CD4-positive, alpha-beta T cell treated with Interleukin-12 subunit alpha and Interleukin-12 subunit beta, for 1 hour (primary cell): ENCODE measurements at regions not wholly inside any gene's neighbourhood (a gene's known extent, or its start where the extent isn't known, plus 50 kb on each side); places are given as distances from the start of the nearest gene placed in this dataset.

Experiments used
- DNase-seq: peaks from one replicate; pipeline ENCODE4 v3.0.0-alpha.2; 2020

GRCh38 chr4:52288212-52288855 is 237.2 kb downstream of the SPATA18 start:
- DNase-seq = no peak

- DNase-seq = no peak
These were observed 239.4 kb downstream of the SPATA18 start for GRCh38 chr4:52290466-52290865.

- DNase-seq = no peak
These were observed 241.1 kb downstream of the SPATA18 start for GRCh38 chr4:52292245-52292644.

GRCh38 chr4:52296341-52296740 is 245.2 kb downstream of the SPATA18 start:
- no peak for DNase-seq

GRCh38 chr4:52298444-52298843 is 247.3 kb downstream of the SPATA18 start:
- DNase-seq = no peak

GRCh38 chr4:52299120-52299519 is 248.0 kb downstream of the SPATA18 start:
- no peak for DNase-seq

- DNase-seq = no peak
These were observed 260.5 kb downstream of the SPATA18 start for GRCh38 chr4:52311464-52312125.

- no peak for DNase-seq
These were observed 261.6 kb downstream of the SPATA18 start for GRCh38 chr4:52312722-52313121.

GRCh38 chr4:52317361-52317879 is 266.3 kb downstream of the SPATA18 start:
- DNase-seq = no peak

- DNase-seq = no peak
These were observed 266.9 kb downstream of the SPATA18 start for GRCh38 chr4:52317981-52318380.

- no peak for DNase-seq
These were observed 278.8 kb downstream of the SPATA18 start for GRCh38 chr4:52329894-52330293.

GRCh38 chr4:52343595-52343994 is 292.5 kb downstream of the SPATA18 start:
- DNase-seq = no peak

GRCh38 chr4:52350926-52351325 is 299.8 kb downstream of the SPATA18 start:
- no peak for DNase-seq

GRCh38 chr4:52358366-52358765 is 300.7 kb downstream of the USP46 start:
- DNase-seq = no peak

- no peak for DNase-seq
These were observed 300.2 kb downstream of the USP46 start for GRCh38 chr4:52358883-52359321.

GRCh38 chr4:52366191-52366590 is 292.9 kb downstream of the USP46 start:
- no peak for DNase-seq

- DNase-seq = no peak
These were observed 292.5 kb downstream of the USP46 start for GRCh38 chr4:52366621-52367020.

- DNase-seq = no peak
These were observed 291.7 kb downstream of the USP46 start for GRCh38 chr4:52367282-52367830.

GRCh38 chr4:52368895-52369294 is 290.2 kb downstream of the USP46 start:
- DNase-seq = no peak

- no peak for DNase-seq
These were observed 289.5 kb downstream of the USP46 start for GRCh38 chr4:52369649-52370048.

GRCh38 chr4:52370576-52370975 is 288.5 kb downstream of the USP46 start:
- DNase-seq = no peak

GRCh38 chr4:52371841-52372240 is 287.3 kb downstream of the USP46 start:
- no peak for DNase-seq

- DNase-seq = no peak
These were observed 286.8 kb downstream of the USP46 start for GRCh38 chr4:52372269-52372668.

GRCh38 chr4:52372747-52373146 is 286.4 kb downstream of the USP46 start:
- no peak for DNase-seq
